ENCODE measurements at regions not wholly inside any gene's neighbourhood (a gene's known extent, or its start where the extent isn't known, plus 50 kb on each side); places are given as distances from the start of the nearest gene placed in this dataset.

GRCh38 chr12:17954788-17955187 lies 135.2 kb downstream of the RERGL start:
- Histone ChIP-seq H3K9ac (replicated peaks in 1 of 4; ENCODE audit: extremely low read depth in 1 of 4, low read depth in 3 of 4, low read length in 3 of 4) (no peak overlapping the region), H3K9me3 (ENCODE audit: insufficient read depth in 2 of 2, low read depth in 1 of 2, low read length in 1 of 2) (no peaks in the 10 kb centered on the region), H2BK15ac (ENCODE audit: low read length) (no peak overlapping the region), H2BK12ac (ENCODE audit: low read depth, low read length) (no peak overlapping the region), H2AFZ (ENCODE audit: low read length) (0 out of 2 replicates have a peak overlapping the region, but pooled peaks have one; percentile 59), H3K14ac (ENCODE audit: insufficient read length) (no peak overlapping the region), H3K23me2 (ENCODE audit: low read depth, low read length) (no peaks in the 10 kb centered on the region), H4K5ac (ENCODE audit: insufficient read length, low read depth, low read length) (no peak overlapping the region), H3K79me2 (ENCODE audit: control insufficient read depth in 1 of 2, insufficient read depth in 2 of 2, low read length in 2 of 2) (no peaks in the 10 kb centered on the region), H2AK5ac (ENCODE audit: low read depth, low read length) (no peak overlapping the region), H2BK5ac (ENCODE audit: low read depth, low read length) (no peak overlapping the region), H2BK120ac (replicated peaks; ENCODE audit: low read depth, low read length) (no peak overlapping the region), H3K56ac (replicated peaks; ENCODE audit: insufficient read length, low read depth, low read length) (no peak overlapping the region), H4K20me1 (replicated peaks in 1 of 2; ENCODE audit: control insufficient read depth in 1 of 2, insufficient read depth in 2 of 2, low read length in 2 of 2) (no peaks in the 10 kb centered on the region), H3K23ac (ENCODE audit: insufficient read length) (no peak overlapping the region), H3K27me3 (replicated peaks in 1 of 4; ENCODE audit: control insufficient read depth in 3 of 4, extremely low read depth in 1 of 4, insufficient read depth in 3 of 4, low read length in 3 of 4) (no peaks in the 10 kb centered on the region), H3K4me2 (ENCODE audit: insufficient read depth in 1 of 2, low read depth in 2 of 2, low read length in 2 of 2) (no peak overlapping the region), H3K27ac (ENCODE audit: low read depth, low read length) (no peak overlapping the region), H3K4me3 (ENCODE audit: extremely low read depth in 1 of 4, insufficient read depth in 2 of 4, low read depth in 3 of 4, low read length in 4 of 4) (no peak overlapping the region), H2BK20ac (ENCODE audit: low read length) (no peak overlapping the region), H3K36me3 (ENCODE audit: control insufficient read depth in 2 of 4, insufficient read depth in 4 of 4, low read length in 3 of 4) (no peaks in the 10 kb centered on the region), H3K4ac (replicated peaks; ENCODE audit: insufficient read length, low read depth, low read length) (no peak overlapping the region), H3K18ac (ENCODE audit: extremely low read depth, low read length) (no peak overlapping the region), H4K8ac (ENCODE audit: extremely low read depth, insufficient read depth, low read length) (no peak overlapping the region), H3K79me1 (ENCODE audit: low read depth, low read length) (no peaks in the 10 kb centered on the region), H4K91ac (replicated peaks; ENCODE audit: insufficient read length, low read length) (no peak overlapping the region), H3K4me1 (replicated peaks in 1 of 4; ENCODE audit: control insufficient read depth in 3 of 4, insufficient read depth in 4 of 4, low read length in 3 of 4) (peaks cover 0 to 2% (median 0%) of the 10 kb centered on the region in 4 experiments; a peak in 1 of 7 replicates)
- POLR2A ChIA-PET (ENCODE audit: partially characterized antibody) = no interaction called here
- WGBS, 2 experiments (ENCODE audit: extremely low coverage in 1 of 2, insufficient coverage in 1 of 2, insufficient read length in 1 of 2, insufficient replicate concordance in 2 of 2, low coverage in 1 of 2, low lambda C conversion rate in 2 of 2, missing lambda C conversion rate in 1 of 2) = 90% methylated on average over 3 of the region's 3 CpGs; no CpG with 5 or more reads in 1 of the 2 experiments
- 0 out of 4 replicates have a peak, but pooled peaks of 1 of the 2 experiments have one; percentile 7 for TF ChIP-seq RAD21 (IDR thresholded peaks at IDR 0.05 in 1 of 2, conservative IDR thresholded peaks at IDR 0.05 in 1 of 2; ENCODE audit: low read depth in 2 of 2, low read length in 2 of 2)
- TF ChIP-seq, protein P1, sequence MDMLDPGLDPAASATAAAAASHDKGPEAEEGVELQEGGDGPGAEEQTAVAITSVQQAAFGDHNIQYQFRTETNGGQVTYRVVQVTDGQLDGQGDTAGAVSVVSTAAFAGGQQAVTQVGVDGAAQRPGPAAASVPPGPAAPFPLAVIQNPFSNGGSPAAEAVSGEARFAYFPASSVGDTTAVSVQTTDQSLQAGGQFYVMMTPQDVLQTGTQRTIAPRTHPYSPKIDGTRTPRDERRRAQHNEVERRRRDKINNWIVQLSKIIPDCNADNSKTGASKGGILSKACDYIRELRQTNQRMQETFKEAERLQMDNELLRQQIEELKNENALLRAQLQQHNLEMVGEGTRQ (IDR thresholded peaks at IDR 0.05; ENCODE audit: low read length) = no peak
- FAIRE-seq (no peak), DNase-seq (ENCODE audit: low read depth in 1 of 2, low spot score in 2 of 2) (no peak)
- CTCF ChIA-PET (ENCODE audit: partially characterized antibody) = interaction anchor here (0.7 to 1.4 kb wide), 3 partner anchors 38 to 1973 kb away, joined by 3 to 10 read pairs (median 3); no protein-coding TSS in a partner anchor

Measured in H1 (cell line).